Tibial nerve (tissue), 4 donors: ENCODE measurements at regions not wholly inside any gene's neighbourhood (a gene's known extent, or its start where the extent isn't known, plus 50 kb on each side); places are given as distances from the start of the nearest gene placed in this dataset.

Source experiments
- EP300 ChIP-seq, 2 donors: sonication (generic); formaldehyde crosslinking; IDR thresholded peaks; one replicate each; pipeline ENCODE4 v1.6.1; 2017; ENCODE audit warnings: antibody characterized with exemption in 2 of 2, mild to moderate bottlenecking in 1 of 2
- POLR2A ChIP-seq, 2 donors: fragments of 450-650 bp; IDR thresholded peaks; one replicate each; pipeline ENCODE4 v1.6.1; 2017; ENCODE audit warnings: antibody characterized with exemption in 2 of 2, mild to moderate bottlenecking in 2 of 2, moderate library complexity in 2 of 2
- TF ChIP-seq, protein P1 (sequence below), 5 experiments: fragments of 200-600 bp in 3 of 5; fragments of 450-650 bp in 2 of 5; sonication (generic) in 3 of 5; IDR thresholded peaks; one replicate each; pipeline ENCODE4 v1.5.1; 2016 to 2019; ENCODE audit warnings: antibody characterized with exemption in 5 of 5, mild to moderate bottlenecking in 3 of 5, moderate library complexity in 2 of 5

DNA sequence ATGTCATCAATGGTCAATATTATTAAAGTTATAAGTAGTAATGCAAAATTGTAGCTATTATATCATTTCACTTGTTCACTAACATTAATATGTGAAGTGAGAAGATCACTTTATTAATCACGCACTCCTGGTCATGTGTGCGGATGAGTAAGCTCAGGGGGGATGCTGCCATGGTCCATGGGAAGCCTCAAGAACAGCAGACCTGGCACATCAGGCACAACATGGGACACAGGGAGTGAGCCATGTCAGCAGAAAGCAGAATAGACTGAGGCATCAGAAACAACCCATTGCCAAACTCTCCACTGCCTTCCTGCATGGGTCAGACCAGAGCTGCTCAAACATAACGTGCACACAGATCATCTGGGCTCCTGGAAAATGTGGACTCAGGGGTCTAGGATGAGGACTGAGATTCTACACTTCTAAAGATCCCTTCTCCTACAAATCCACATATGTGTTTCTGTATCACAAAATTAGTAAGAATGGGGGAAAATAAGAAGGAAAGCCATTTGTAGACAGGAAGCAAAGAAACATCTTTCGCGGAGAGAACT, 63.8 kb upstream of the VPREB1 start:
- TF ChIP-seq, protein P1, sequence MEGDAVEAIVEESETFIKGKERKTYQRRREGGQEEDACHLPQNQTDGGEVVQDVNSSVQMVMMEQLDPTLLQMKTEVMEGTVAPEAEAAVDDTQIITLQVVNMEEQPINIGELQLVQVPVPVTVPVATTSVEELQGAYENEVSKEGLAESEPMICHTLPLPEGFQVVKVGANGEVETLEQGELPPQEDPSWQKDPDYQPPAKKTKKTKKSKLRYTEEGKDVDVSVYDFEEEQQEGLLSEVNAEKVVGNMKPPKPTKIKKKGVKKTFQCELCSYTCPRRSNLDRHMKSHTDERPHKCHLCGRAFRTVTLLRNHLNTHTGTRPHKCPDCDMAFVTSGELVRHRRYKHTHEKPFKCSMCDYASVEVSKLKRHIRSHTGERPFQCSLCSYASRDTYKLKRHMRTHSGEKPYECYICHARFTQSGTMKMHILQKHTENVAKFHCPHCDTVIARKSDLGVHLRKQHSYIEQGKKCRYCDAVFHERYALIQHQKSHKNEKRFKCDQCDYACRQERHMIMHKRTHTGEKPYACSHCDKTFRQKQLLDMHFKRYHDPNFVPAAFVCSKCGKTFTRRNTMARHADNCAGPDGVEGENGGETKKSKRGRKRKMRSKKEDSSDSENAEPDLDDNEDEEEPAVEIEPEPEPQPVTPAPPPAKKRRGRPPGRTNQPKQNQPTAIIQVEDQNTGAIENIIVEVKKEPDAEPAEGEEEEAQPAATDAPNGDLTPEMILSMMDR (IDR thresholded peaks at IDR 0.05) = no peak
- TF ChIP-seq POLR2A (IDR thresholded peaks at IDR 0.05) = no peak
- no peak for TF ChIP-seq EP300 (IDR thresholded peaks at IDR 0.05)
